BE2C (cell line): ENCODE measurements at regions not wholly inside any gene's neighbourhood (a gene's known extent, or its start where the extent isn't known, plus 50 kb on each side); places are given as distances from the start of the nearest gene placed in this dataset.

Experiments
- DNase-seq: peaks from one replicate; pipeline ENCODE4 v3.0.0-alpha.2; 2020
- H3K27me3 ChIP-seq: fragments of 250-450 bp; sonication (Bioruptor Pico); 2 replicates; pipeline ENCODE4 v1.5.1; 2020; ENCODE audit warnings: mild to moderate bottlenecking
- H3K36me3 ChIP-seq: fragments of 250-450 bp; sonication (Bioruptor Pico); 2 replicates; pipeline ENCODE4 v1.5.1; 2020; ENCODE audit warnings: mild to moderate bottlenecking
- H3K4me1 ChIP-seq: fragments of 250-450 bp; sonication (Bioruptor Pico); 2 replicates; pipeline ENCODE4 v1.5.1; 2020
- H3K4me3 ChIP-seq: 2 replicates; pipeline ENCODE4 v1.5.1; 2011; ENCODE audit warnings: low read depth, low read length
- H3K9me3 ChIP-seq: fragments of 250-450 bp; sonication (Bioruptor Pico); 2 replicates; pipeline ENCODE4 v1.5.1; 2020
- TF ChIP-seq, protein P1 (sequence below): IDR thresholded peaks from 2 replicates; pipeline ENCODE4 v1.5.1; 2012; ENCODE audit warnings: mild to moderate bottlenecking, low read depth, low read length

DNA sequence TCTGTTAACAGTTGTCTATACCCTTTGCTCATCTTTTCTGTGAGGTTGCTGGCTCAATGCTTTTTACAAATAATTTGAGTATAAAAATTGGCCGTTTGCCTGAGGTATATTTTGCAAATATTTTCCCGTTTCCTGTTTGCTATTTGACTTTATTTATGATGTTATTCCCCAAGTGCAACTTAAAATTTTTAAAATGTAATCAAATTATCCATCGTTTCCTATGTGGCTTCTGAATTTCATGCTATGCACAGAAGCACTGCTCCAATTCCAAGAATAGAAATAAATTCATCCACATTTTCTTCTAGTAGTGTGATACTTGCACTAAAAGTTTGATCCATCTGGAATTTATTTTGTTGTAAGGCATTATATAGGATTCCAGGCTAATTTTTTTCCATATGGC, 123.6 kb downstream of the ZNF608 start:
- H3K4me3 ChIP-seq = no peak overlapping the region
- H3K9me3 ChIP-seq = no peaks in the 10 kb centered on the region
- no peak for DNase-seq
- no peaks in the 10 kb centered on the region for H3K4me1 ChIP-seq
- H3K36me3 ChIP-seq = no peaks in the 10 kb centered on the region
- TF ChIP-seq, protein P1, sequence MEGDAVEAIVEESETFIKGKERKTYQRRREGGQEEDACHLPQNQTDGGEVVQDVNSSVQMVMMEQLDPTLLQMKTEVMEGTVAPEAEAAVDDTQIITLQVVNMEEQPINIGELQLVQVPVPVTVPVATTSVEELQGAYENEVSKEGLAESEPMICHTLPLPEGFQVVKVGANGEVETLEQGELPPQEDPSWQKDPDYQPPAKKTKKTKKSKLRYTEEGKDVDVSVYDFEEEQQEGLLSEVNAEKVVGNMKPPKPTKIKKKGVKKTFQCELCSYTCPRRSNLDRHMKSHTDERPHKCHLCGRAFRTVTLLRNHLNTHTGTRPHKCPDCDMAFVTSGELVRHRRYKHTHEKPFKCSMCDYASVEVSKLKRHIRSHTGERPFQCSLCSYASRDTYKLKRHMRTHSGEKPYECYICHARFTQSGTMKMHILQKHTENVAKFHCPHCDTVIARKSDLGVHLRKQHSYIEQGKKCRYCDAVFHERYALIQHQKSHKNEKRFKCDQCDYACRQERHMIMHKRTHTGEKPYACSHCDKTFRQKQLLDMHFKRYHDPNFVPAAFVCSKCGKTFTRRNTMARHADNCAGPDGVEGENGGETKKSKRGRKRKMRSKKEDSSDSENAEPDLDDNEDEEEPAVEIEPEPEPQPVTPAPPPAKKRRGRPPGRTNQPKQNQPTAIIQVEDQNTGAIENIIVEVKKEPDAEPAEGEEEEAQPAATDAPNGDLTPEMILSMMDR = no peak
- no peaks in the 10 kb centered on the region for H3K27me3 ChIP-seq

DNA sequence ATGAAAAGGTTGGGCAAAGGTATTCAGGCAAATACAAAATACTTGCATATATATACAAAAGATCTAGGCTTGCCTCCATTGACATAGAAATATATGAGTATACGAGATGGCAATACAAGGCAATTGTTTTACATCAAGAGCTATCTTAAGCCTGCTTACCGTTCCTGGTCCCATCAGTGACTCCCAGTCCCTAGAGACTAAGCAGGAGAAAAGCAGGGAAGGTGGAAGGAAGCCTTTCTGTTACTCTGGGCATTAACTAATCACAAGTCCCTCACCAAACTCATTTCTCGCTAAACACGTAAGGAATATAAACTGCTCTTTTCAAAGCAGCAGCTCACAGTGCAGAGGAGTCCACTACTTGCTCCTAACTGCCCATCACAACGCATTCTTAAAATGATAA, 125.2 kb downstream of the ZNF608 start:
- TF ChIP-seq, protein P1 = no peak

DNA sequence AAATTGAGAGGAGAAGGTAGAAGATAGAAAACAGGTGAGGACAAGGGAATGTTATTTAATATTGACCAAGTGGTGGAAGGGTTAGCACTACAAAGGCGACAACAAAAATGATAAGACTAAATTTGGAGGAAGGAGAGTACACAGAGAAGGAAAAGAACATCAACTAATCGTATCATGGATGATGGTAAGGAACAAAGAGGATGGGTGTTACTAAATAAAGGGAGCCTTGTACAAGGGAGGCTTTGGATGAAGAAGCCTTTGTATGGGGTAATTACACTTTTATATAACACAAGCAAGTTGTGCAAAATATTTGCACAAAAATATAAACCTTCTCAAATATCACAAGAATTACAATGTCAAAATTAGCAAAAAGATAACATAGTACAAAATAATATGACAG, 125.7 kb downstream of the ZNF608 start:
- no peaks in the 10 kb centered on the region for H3K36me3 ChIP-seq
- TF ChIP-seq, protein P1 = no peak
- no peaks in the 10 kb centered on the region for H3K9me3 ChIP-seq
- H3K4me3 ChIP-seq = no peak overlapping the region
- no peaks in the 10 kb centered on the region for H3K27me3 ChIP-seq
- H3K4me1 ChIP-seq = no peaks in the 10 kb centered on the region
- DNase-seq = no peak

More for the DNA sequence above, 125.2 kb downstream of the ZNF608 start:
- Histone ChIP-seq H3K27me3 (no peaks in the 10 kb centered on the region), H3K9me3 (no peaks in the 10 kb centered on the region), H3K4me1 (no peaks in the 10 kb centered on the region), H3K4me3 (no peak overlapping the region), H3K36me3 (no peaks in the 10 kb centered on the region)
- no peak for DNase-seq

DNA sequence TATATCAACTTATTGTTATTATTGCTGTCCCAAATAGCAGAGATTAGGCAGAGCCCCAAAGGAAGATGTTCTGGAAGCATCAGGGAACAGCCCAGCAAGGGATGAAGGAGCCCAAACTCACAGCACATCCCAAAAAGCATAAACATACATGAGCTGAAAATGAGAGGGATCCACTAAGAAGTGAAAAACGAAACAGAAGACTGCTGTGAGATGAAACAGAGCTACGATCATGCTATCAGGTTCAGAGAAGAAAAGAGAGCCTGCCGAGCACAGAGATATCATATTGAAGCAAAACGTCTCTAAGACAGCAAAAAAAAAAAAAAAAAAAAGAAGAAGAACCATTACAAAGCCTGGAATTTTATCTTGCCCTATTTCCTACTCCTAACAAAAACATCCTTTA, 127.3 kb downstream of the ZNF608 start:
- Histone ChIP-seq H3K9me3 (no peaks in the 10 kb centered on the region), H3K27me3 (no peaks in the 10 kb centered on the region), H3K4me1 (no peaks in the 10 kb centered on the region), H3K4me3 (no peak overlapping the region), H3K36me3 (no peaks in the 10 kb centered on the region)
- TF ChIP-seq, protein P1 = no peak
- DNase-seq = no peak

DNA sequence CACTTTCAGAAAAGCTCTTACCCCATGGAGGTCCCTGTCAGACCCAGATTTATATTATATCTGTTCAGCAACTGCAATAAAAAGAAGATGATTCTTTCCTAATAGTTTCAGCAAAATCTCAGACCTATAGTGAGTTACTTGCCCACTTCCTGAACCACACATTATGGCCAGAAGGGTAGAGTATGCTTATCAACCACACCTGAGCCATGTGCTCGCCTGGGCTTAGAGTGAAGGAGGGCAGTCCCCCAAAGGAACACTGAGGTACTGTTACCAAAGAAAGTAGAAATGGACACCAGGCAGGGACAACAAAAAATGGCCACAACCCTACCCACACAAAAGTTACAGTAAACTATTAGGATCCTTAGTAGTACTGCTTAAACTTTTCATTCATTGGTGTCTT, 128.7 kb downstream of the ZNF608 start:
- H3K4me3 ChIP-seq = no peak overlapping the region
- H3K9me3 ChIP-seq = no peaks in the 10 kb centered on the region
- no peaks in the 10 kb centered on the region for H3K27me3 ChIP-seq
- no peaks in the 10 kb centered on the region for H3K4me1 ChIP-seq
- DNase-seq = no peak
- TF ChIP-seq, protein P1 = no peak
- H3K36me3 ChIP-seq = no peaks in the 10 kb centered on the region

DNA sequence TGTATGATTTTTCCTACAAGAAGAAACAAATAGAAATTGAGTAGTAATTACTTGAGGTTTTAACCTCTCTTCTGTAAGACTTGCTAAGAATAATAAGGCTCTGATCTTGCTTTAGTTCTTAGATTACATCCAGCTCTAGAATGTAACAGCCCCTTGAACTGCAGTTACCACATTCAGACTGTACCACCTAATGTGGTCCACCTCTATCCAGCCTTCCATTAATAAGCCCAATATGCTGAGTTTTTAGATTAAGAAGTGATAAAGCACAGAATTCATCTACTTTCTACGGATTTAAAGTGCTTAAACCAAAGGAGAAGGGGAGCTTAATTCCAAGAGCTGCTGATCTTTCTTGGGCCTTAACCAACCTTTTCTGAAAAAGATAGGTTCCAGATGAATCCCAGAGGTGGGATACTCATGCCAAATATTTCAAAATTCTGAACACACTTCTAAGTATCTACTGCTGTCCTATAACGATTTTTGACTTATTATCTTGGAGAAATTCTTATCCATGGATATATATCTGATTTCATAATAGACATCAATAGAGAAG, 131.5 kb downstream of the ZNF608 start:
- H3K9me3 ChIP-seq = no peaks in the 10 kb centered on the region
- no peak overlapping the region for H3K4me3 ChIP-seq
- H3K4me1 ChIP-seq = no peaks in the 10 kb centered on the region
- DNase-seq = no peak
- TF ChIP-seq, protein P1 = no peak
- H3K36me3 ChIP-seq = no peaks in the 10 kb centered on the region
- no peaks in the 10 kb centered on the region for H3K27me3 ChIP-seq
